GM23248 (cell line): ENCODE measurements at regions not wholly inside any gene's neighbourhood (a gene's known extent, or its start where the extent isn't known, plus 50 kb on each side); places are given as distances from the start of the nearest gene placed in this dataset.

Experiments
- EZH2 ChIP-seq: fragments of 200-600 bp; sonication (generic); IDR thresholded peaks from 2 replicates; pipeline ENCODE4 v1.6.1; 2018; ENCODE audit warnings: antibody characterized with exemption, mild to moderate bottlenecking; ENCODE audit not compliant: insufficient read depth, poor library complexity, severe bottlenecking
- EZH2phosphoT487 ChIP-seq: fragments of 200-600 bp; sonication (generic); IDR thresholded peaks from 2 replicates; pipeline ENCODE4 v1.6.1; 2018; ENCODE audit warnings: antibody characterized with exemption, moderate library complexity, mild to moderate bottlenecking, low read depth; ENCODE audit not compliant: insufficient read depth

GRCh38 chr3:107315141-107315540 is 62.1 kb upstream of the CCDC54 start:
- TF ChIP-seq EZH2 (no peak), EZH2phosphoT487 (no peak)
